ENCODE measurements at regions not wholly inside any gene's neighbourhood (a gene's known extent, or its start where the extent isn't known, plus 50 kb on each side); places are given as distances from the start of the nearest gene placed in this dataset.
"Not testable (repeated sequence)": the region's sequence is repeated elsewhere in the genome, so short reads cannot be mapped to it uniquely, and the experiment has no call there.

- not testable (repeated sequence) for H3K4me1 ChIP-seq (ENCODE audit: control insufficient read depth, insufficient read depth, low read length, poor library complexity, severe bottlenecking); H3K27ac ChIP-seq (ENCODE audit: low read depth, low read length, severe bottlenecking)
- no CpG with 5 or more reads among the region's 2 CpGs for WGBS, 2 experiments (ENCODE audit: insufficient coverage in 2 of 2)
Observed at GRCh38 chrX:140074851-140075250, 109.5 kb upstream of the CXorf66 start.

GRCh38 chrX:140071037-140071436 is 105.7 kb upstream of the CXorf66 start:
- no peaks in the 10 kb centered on the region for H3K4me1 ChIP-seq (ENCODE audit: control insufficient read depth, insufficient read depth, low read length, poor library complexity, severe bottlenecking)
- no peaks in the 10 kb centered on the region for H3K36me3 ChIP-seq (ENCODE audit: control insufficient read depth, insufficient read depth, low read length)
- H3K27ac ChIP-seq (ENCODE audit: low read depth, low read length, severe bottlenecking): no peak overlapping the region
- no peaks in the 10 kb centered on the region for H3K9me3 ChIP-seq (ENCODE audit: control insufficient read depth, low read length)
- no peak overlapping the region for H3K4me3 ChIP-seq (ENCODE audit: extremely low read depth, insufficient read depth, low read length, poor library complexity, severe bottlenecking)

More at GRCh38 chrX:140074851-140075250, 109.5 kb upstream of the CXorf66 start:
- not testable (repeated sequence) for H3K9me3 ChIP-seq (ENCODE audit: control insufficient read depth, low read length); H3K36me3 ChIP-seq (ENCODE audit: control insufficient read depth, insufficient read depth, low read length); H3K4me3 ChIP-seq (ENCODE audit: extremely low read depth, insufficient read depth, low read length, poor library complexity, severe bottlenecking)

GRCh38 chrX:140065961-140066662 is 100.8 kb upstream of the CXorf66 start:
- Histone ChIP-seq H3K4me1 (ENCODE audit: control insufficient read depth, insufficient read depth, low read length, poor library complexity, severe bottlenecking) (no peaks in the 10 kb centered on the region), H3K27ac (ENCODE audit: low read depth, low read length, severe bottlenecking) (no peak overlapping the region), H3K4me3 (ENCODE audit: extremely low read depth, insufficient read depth, low read length, poor library complexity, severe bottlenecking) (no peak overlapping the region), H3K36me3 (ENCODE audit: control insufficient read depth, insufficient read depth, low read length) (no peaks in the 10 kb centered on the region), H3K9me3 (ENCODE audit: control insufficient read depth, low read length) (no peaks in the 10 kb centered on the region)
- WGBS, 2 experiments (ENCODE audit: insufficient coverage in 2 of 2): 71% methylated on average over 3 of the region's 3 CpGs; no CpG with 5 or more reads in 1 of the 2 experiments

GRCh38 chrX:140064993-140065392 is 99.7 kb upstream of the CXorf66 start:
- Histone ChIP-seq H3K4me1 (ENCODE audit: control insufficient read depth, insufficient read depth, low read length, poor library complexity, severe bottlenecking) (no peaks in the 10 kb centered on the region), H3K9me3 (ENCODE audit: control insufficient read depth, low read length) (no peaks in the 10 kb centered on the region), H3K27ac (ENCODE audit: low read depth, low read length, severe bottlenecking) (no peak overlapping the region), H3K4me3 (ENCODE audit: extremely low read depth, insufficient read depth, low read length, poor library complexity, severe bottlenecking) (no peak overlapping the region), H3K36me3 (ENCODE audit: control insufficient read depth, insufficient read depth, low read length) (no peaks in the 10 kb centered on the region)
- 0 to 61% methylated on average over 1 to 4 of the region's 4 CpGs for WGBS, 2 experiments (ENCODE audit: insufficient coverage in 2 of 2)

- WGBS, 2 experiments (ENCODE audit: insufficient coverage in 2 of 2): 4 to 13% methylated on average over 4 to 5 of the region's 11 CpGs
- no peaks in the 10 kb centered on the region for H3K4me1 ChIP-seq (ENCODE audit: control insufficient read depth, insufficient read depth, low read length, poor library complexity, severe bottlenecking)
- H3K4me3 ChIP-seq (ENCODE audit: extremely low read depth, insufficient read depth, low read length, poor library complexity, severe bottlenecking): no peak overlapping the region
- no peak overlapping the region for H3K27ac ChIP-seq (ENCODE audit: low read depth, low read length, severe bottlenecking)
- no peaks in the 10 kb centered on the region for H3K9me3 ChIP-seq (ENCODE audit: control insufficient read depth, low read length)
- H3K36me3 ChIP-seq (ENCODE audit: control insufficient read depth, insufficient read depth, low read length): no peaks in the 10 kb centered on the region
Observed at GRCh38 chrX:140057001-140057411, 91.7 kb upstream of the CXorf66 start.

GRCh38 chrX:140053846-140054245 is 88.5 kb upstream of the CXorf66 start:
- no peak overlapping the region for H3K4me3 ChIP-seq (ENCODE audit: extremely low read depth, insufficient read depth, low read length, poor library complexity, severe bottlenecking)
- H3K27ac ChIP-seq (ENCODE audit: low read depth, low read length, severe bottlenecking): no peak overlapping the region
- WGBS, 2 experiments (ENCODE audit: insufficient coverage in 2 of 2): no CpG with 5 or more reads among the region's 5 CpGs
- no peaks in the 10 kb centered on the region for H3K4me1 ChIP-seq (ENCODE audit: control insufficient read depth, insufficient read depth, low read length, poor library complexity, severe bottlenecking)
- no peaks in the 10 kb centered on the region for H3K36me3 ChIP-seq (ENCODE audit: control insufficient read depth, insufficient read depth, low read length)
- no peaks in the 10 kb centered on the region for H3K9me3 ChIP-seq (ENCODE audit: control insufficient read depth, low read length)

GRCh38 chrX:140050906-140051305 is 85.6 kb upstream of the CXorf66 start:
- Histone ChIP-seq H3K4me1 (ENCODE audit: control insufficient read depth, insufficient read depth, low read length, poor library complexity, severe bottlenecking) (no peaks in the 10 kb centered on the region), H3K9me3 (ENCODE audit: control insufficient read depth, low read length) (no peaks in the 10 kb centered on the region), H3K4me3 (ENCODE audit: extremely low read depth, insufficient read depth, low read length, poor library complexity, severe bottlenecking) (no peak overlapping the region), H3K27ac (ENCODE audit: low read depth, low read length, severe bottlenecking) (no peak overlapping the region), H3K36me3 (ENCODE audit: control insufficient read depth, insufficient read depth, low read length) (no peaks in the 10 kb centered on the region)

- 75 to 87% methylated on average over 2 to 3 of the region's 5 CpGs for WGBS, 2 experiments (ENCODE audit: insufficient coverage in 2 of 2)
- H3K4me3 ChIP-seq (ENCODE audit: extremely low read depth, insufficient read depth, low read length, poor library complexity, severe bottlenecking): no peak overlapping the region
Observed at GRCh38 chrX:140040386-140040785, 75.1 kb upstream of the CXorf66 start.

GRCh38 chrX:140038842-140039241 is 73.5 kb upstream of the CXorf66 start:
- Histone ChIP-seq H3K36me3 (ENCODE audit: control insufficient read depth, insufficient read depth, low read length) (no peaks in the 10 kb centered on the region), H3K27ac (ENCODE audit: low read depth, low read length, severe bottlenecking) (no peak overlapping the region), H3K9me3 (ENCODE audit: control insufficient read depth, low read length) (no peaks in the 10 kb centered on the region), H3K4me1 (ENCODE audit: control insufficient read depth, insufficient read depth, low read length, poor library complexity, severe bottlenecking) (no peaks in the 10 kb centered on the region), H3K4me3 (ENCODE audit: extremely low read depth, insufficient read depth, low read length, poor library complexity, severe bottlenecking) (no peak overlapping the region)

More at GRCh38 chrX:140040386-140040785, 75.1 kb upstream of the CXorf66 start:
- Histone ChIP-seq H3K36me3 (ENCODE audit: control insufficient read depth, insufficient read depth, low read length) (no peaks in the 10 kb centered on the region), H3K4me1 (ENCODE audit: control insufficient read depth, insufficient read depth, low read length, poor library complexity, severe bottlenecking) (no peaks in the 10 kb centered on the region), H3K27ac (ENCODE audit: low read depth, low read length, severe bottlenecking) (no peak overlapping the region), H3K9me3 (ENCODE audit: control insufficient read depth, low read length) (no peaks in the 10 kb centered on the region)

- no peak overlapping the region for H3K4me3 ChIP-seq (ENCODE audit: extremely low read depth, insufficient read depth, low read length, poor library complexity, severe bottlenecking)
- H3K36me3 ChIP-seq (ENCODE audit: control insufficient read depth, insufficient read depth, low read length): no peaks in the 10 kb centered on the region
- no peak overlapping the region for H3K27ac ChIP-seq (ENCODE audit: low read depth, low read length, severe bottlenecking)
- H3K9me3 ChIP-seq (ENCODE audit: control insufficient read depth, low read length): no peaks in the 10 kb centered on the region
- no CpG with 5 or more reads among the region's 4 CpGs for WGBS, 2 experiments (ENCODE audit: insufficient coverage in 2 of 2)
- H3K4me1 ChIP-seq (ENCODE audit: control insufficient read depth, insufficient read depth, low read length, poor library complexity, severe bottlenecking): no peaks in the 10 kb centered on the region
Observed at GRCh38 chrX:140034916-140035315, 69.6 kb upstream of the CXorf66 start.

GRCh38 chrX:140022482-140022881 is 57.2 kb upstream of the CXorf66 start:
- Histone ChIP-seq H3K4me3 (ENCODE audit: extremely low read depth, insufficient read depth, low read length, poor library complexity, severe bottlenecking) (no peak overlapping the region), H3K36me3 (ENCODE audit: control insufficient read depth, insufficient read depth, low read length) (no peaks in the 10 kb centered on the region), H3K4me1 (ENCODE audit: control insufficient read depth, insufficient read depth, low read length, poor library complexity, severe bottlenecking) (no peaks in the 10 kb centered on the region), H3K9me3 (ENCODE audit: control insufficient read depth, low read length) (no peaks in the 10 kb centered on the region), H3K27ac (ENCODE audit: low read depth, low read length, severe bottlenecking) (no peak overlapping the region)
- WGBS, 2 experiments (ENCODE audit: insufficient coverage in 2 of 2): 100% methylated on average over 1 of the region's 1 CpG
